Activated naive CD4-positive, alpha-beta T cell treated with anti-CD3 and anti-CD28 coated beads, Interleukin-2, amount 10 ng/mL, durations not matched to agents 7 days and 5 days (primary cell): ENCODE measurements at regions not wholly inside any gene's neighbourhood (a gene's known extent, or its start where the extent isn't known, plus 50 kb on each side); places are given as distances from the start of the nearest gene placed in this dataset.
"Not testable (repeated sequence)": the region's sequence is repeated elsewhere in the genome, so short reads cannot be mapped to it uniquely, and the experiment has no call there.

Source experiments
- CTCF ChIA-PET: fragments of 350-600 bp; sonication (Branson Sonifier 250); formaldehyde crosslinking; loops from one replicate; lab custom pipeline; 2021; ENCODE audit warnings: antibody characterized with exemption; lab: Charles Lee
- DNase-seq: peaks from one replicate; pipeline ENCODE4 v3.0.0-alpha.2; 2020
- H3K27ac Mint-ChIP-seq: one replicate; pipeline ENCODE4 v1.8.0; 2021; ENCODE audit warnings: mild to moderate bottlenecking, moderate library complexity, mixed read lengths
- H3K27me3 Mint-ChIP-seq: one replicate; pipeline ENCODE4 v1.8.0; 2021; ENCODE audit warnings: mild to moderate bottlenecking, mixed read lengths
- H3K36me3 Mint-ChIP-seq: one replicate; pipeline ENCODE4 v1.8.0; 2021; ENCODE audit warnings: mixed read lengths
- H3K4me1 Mint-ChIP-seq: one replicate; pipeline ENCODE4 v1.8.0; 2021; ENCODE audit warnings: mixed read lengths
- H3K4me3 Mint-ChIP-seq: one replicate; pipeline ENCODE4 v1.8.0; 2021; ENCODE audit warnings: mild to moderate bottlenecking, moderate library complexity, mixed read lengths
- H3K9me3 Mint-ChIP-seq: one replicate; pipeline ENCODE4 v1.8.0; 2021; ENCODE audit warnings: mixed read lengths

- H3K27me3 Mint-ChIP-seq, result no peaks in the 10 kb centered on the region
- DNase-seq, result no peak
- no peaks in the 10 kb centered on the region for H3K9me3 Mint-ChIP-seq
- no peak overlapping the region for H3K27ac Mint-ChIP-seq
- no peaks in the 10 kb centered on the region for H3K4me1 Mint-ChIP-seq
- no peak overlapping the region for H3K4me3 Mint-ChIP-seq
- CTCF ChIA-PET, result interaction anchor here (0.7 to 1.4 kb wide), 4 partner anchors 78 to 261 kb away, joined by 3 to 8 read pairs (median 5); no protein-coding TSS in a partner anchor
- no peaks in the 10 kb centered on the region for H3K36me3 Mint-ChIP-seq
Observed at GRCh38 chr4:56575820-56576429, 70.3 kb downstream of the ARL9 start.

GRCh38 chr4:56592417-56592816 is 86.8 kb downstream of the ARL9 start:
- peaks cover 11% of the 10 kb centered on the region for H3K9me3 Mint-ChIP-seq
- CTCF ChIA-PET, H3K36me3 Mint-ChIP-seq, DNase-seq, H3K27ac Mint-ChIP-seq, H3K4me3 Mint-ChIP-seq, H3K4me1 Mint-ChIP-seq: not testable (repeated sequence)
- peaks cover 22% of the 10 kb centered on the region for H3K27me3 Mint-ChIP-seq
